SU-DHL-6 (cell line): ENCODE measurements at regions not wholly inside any gene's neighbourhood (a gene's known extent, or its start where the extent isn't known, plus 50 kb on each side); places are given as distances from the start of the nearest gene placed in this dataset.

ENCODE experiments used
- H2AFZ ChIP-seq: fragments of 200-600 bp; sonication (generic); 2 replicates; pipeline ENCODE4 v1.6.1; 2014; ENCODE audit warnings: low read depth, mild to moderate bottlenecking, moderate library complexity, mixed read lengths, antibody characterized with exemption, low read length; ENCODE audit not compliant: severe bottlenecking
- H3F3A ChIP-seq: fragments of 200-600 bp; shearing (Covaris generic); 2 replicates; pipeline ENCODE4 v1.6.0; 2016; ENCODE audit warnings: antibody characterized with exemption, mild to moderate bottlenecking; ENCODE audit not compliant: insufficient read depth
- H3K27ac ChIP-seq: fragments of 200-600 bp; sonication (generic); 2 replicates; pipeline ENCODE4 v1.5.1; 2016; ENCODE audit warnings: low read depth, mild to moderate bottlenecking, low read length, moderate library complexity, mixed read lengths
- H3K27me3 ChIP-seq: fragments of 200-600 bp; sonication (generic), shearing (Covaris generic); 2 replicates; pipeline ENCODE4 v1.6.0; 2014; ENCODE audit warnings: mild to moderate bottlenecking, low read length
- H3K36me3 ChIP-seq: fragments of 200-600 bp; sonication (generic); 2 replicates; pipeline ENCODE4 v1.6.1; 2014; ENCODE audit warnings: mild to moderate bottlenecking, low read length, mixed read lengths
- H3K4me2 ChIP-seq: fragments of 300-600, 200-600 bp; shearing (Covaris generic), sonication (generic); 2 replicates; pipeline ENCODE4 v1.6.0; 2014; ENCODE audit warnings: low read length, low read depth, mild to moderate bottlenecking; ENCODE audit not compliant: poor library complexity, severe bottlenecking
- H3K4me3 ChIP-seq: fragments of 200-600 bp; sonication (generic); 2 replicates; pipeline ENCODE4 v1.5.1; 2014; ENCODE audit warnings: antibody characterized with exemption, low read length, mild to moderate bottlenecking, mixed read lengths; ENCODE audit not compliant: insufficient read depth, poor library complexity, severe bottlenecking
- H3K79me2 ChIP-seq: fragments of 200-600 bp; sonication (generic); 2 replicates; pipeline ENCODE4 v1.6.1; 2014; ENCODE audit warnings: mild to moderate bottlenecking, low read length, moderate library complexity; ENCODE audit not compliant: insufficient read depth
- H3K9ac ChIP-seq: fragments of 200-600 bp; sonication (generic); 2 replicates; pipeline ENCODE4 v1.7.0; 2014; ENCODE audit warnings: mild to moderate bottlenecking, low read length
- H3K9me2 ChIP-seq: fragments of 200-600 bp; sonication (generic); replicated peaks from 2 replicates; pipeline ENCODE4 v1.6.1; 2014; ENCODE audit warnings: low read length; ENCODE audit not compliant: insufficient read depth
- H3K9me3 ChIP-seq: fragments of 200-600 bp; sonication (generic); 2 replicates; pipeline ENCODE4 v1.6.1; 2014; ENCODE audit warnings: low read length, mixed read lengths; ENCODE audit not compliant: insufficient read depth
- H4K20me1 ChIP-seq: fragments of 200-600 bp; sonication (generic); 2 replicates; pipeline ENCODE4 v1.6.1; 2014; ENCODE audit warnings: low read depth, mild to moderate bottlenecking, antibody characterized with exemption, low read length, moderate library complexity, mixed read lengths
- EZH2phosphoT487 ChIP-seq: fragments of 200-600 bp; sonication (generic), shearing (Covaris generic); conservative IDR thresholded peaks from 2 replicates; pipeline ENCODE4 v1.6.1; 2018; ENCODE audit warnings: mild to moderate bottlenecking, antibody characterized with exemption, low read length, moderate library complexity, mixed read lengths
- TF ChIP-seq, protein P1 (sequence below): fragments of 200-600 bp; sonication (generic); IDR thresholded peaks from one replicate; pipeline ENCODE4 v1.5.1; 2017; ENCODE audit warnings: antibody characterized with exemption, mild to moderate bottlenecking, low read length, moderate library complexity; ENCODE audit not compliant: insufficient read depth, poor library complexity, severe bottlenecking

DNA sequence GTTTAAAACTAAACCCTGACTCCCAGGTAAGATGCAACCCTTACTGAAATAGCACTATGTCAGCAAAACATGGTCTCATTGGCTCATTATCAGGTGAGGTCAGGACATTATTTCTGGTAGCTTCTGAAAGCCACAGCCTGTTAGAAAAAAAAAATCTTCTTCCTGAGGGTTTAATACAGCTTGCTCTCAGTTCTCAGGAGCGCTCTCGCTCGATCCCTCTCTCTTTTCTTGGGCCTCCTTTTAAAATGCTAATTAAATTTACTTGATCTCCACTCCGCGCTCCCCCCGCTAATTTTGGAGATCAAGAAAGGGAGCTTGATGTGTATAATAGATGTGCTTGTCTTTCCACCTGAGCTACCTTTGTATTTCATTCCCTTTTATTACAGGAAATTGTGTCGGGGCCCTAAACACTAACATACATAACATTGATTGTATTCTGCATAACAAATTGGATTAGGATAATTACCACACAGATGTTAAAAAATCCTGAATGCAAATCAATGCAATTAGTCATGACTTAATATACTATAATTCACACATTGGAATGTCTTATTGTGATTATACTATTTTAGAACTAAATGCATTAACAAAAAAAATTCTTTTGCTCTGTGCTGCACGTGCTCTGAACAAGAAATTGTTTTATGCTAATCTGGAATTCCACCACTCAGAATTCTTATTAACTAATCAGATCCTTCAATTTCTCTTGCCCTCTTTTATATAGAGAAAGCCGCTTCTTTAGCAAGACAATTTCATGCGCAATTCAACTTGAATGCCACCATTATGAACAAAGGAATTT, 101.6 kb upstream of the TEX13D start:
- Histone ChIP-seq H3K4me2 (no peak overlapping the region), H3K79me2 (no peaks in the 10 kb centered on the region), H2AFZ (no peak overlapping the region), H3F3A (no peaks in the 10 kb centered on the region), H3K9me3 (no peaks in the 10 kb centered on the region), H3K27me3 (no peaks in the 10 kb centered on the region), H4K20me1 (no peaks in the 10 kb centered on the region), H3K9me2 (no peaks in the 10 kb centered on the region), H3K9ac (no peak overlapping the region), H3K27ac (no peak overlapping the region), H3K4me3 (no peak overlapping the region), H3K36me3 (no peaks in the 10 kb centered on the region)
- TF ChIP-seq, protein P1, sequence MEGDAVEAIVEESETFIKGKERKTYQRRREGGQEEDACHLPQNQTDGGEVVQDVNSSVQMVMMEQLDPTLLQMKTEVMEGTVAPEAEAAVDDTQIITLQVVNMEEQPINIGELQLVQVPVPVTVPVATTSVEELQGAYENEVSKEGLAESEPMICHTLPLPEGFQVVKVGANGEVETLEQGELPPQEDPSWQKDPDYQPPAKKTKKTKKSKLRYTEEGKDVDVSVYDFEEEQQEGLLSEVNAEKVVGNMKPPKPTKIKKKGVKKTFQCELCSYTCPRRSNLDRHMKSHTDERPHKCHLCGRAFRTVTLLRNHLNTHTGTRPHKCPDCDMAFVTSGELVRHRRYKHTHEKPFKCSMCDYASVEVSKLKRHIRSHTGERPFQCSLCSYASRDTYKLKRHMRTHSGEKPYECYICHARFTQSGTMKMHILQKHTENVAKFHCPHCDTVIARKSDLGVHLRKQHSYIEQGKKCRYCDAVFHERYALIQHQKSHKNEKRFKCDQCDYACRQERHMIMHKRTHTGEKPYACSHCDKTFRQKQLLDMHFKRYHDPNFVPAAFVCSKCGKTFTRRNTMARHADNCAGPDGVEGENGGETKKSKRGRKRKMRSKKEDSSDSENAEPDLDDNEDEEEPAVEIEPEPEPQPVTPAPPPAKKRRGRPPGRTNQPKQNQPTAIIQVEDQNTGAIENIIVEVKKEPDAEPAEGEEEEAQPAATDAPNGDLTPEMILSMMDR = no peak

DNA sequence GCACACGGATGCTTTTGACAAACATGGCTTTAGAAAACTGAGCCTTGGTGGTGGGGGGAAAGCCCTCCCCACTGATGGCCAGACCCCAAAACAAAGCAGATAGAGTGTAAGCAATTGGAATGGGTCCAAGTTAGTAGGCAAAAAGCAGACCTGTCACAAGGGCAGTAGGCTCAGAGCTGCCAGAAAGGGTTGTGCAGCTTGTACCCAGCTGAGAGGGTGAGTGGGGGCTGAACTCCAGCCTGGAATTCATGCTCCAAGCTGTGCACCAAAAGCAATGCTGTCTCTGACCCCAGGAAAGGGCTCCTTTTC, 101.1 kb upstream of the TEX13D start:
- Histone ChIP-seq H3K4me2 (no peak overlapping the region), H3K27me3 (no peaks in the 10 kb centered on the region), H3K79me2 (no peaks in the 10 kb centered on the region), H3K27ac (no peak overlapping the region), H2AFZ (no peak overlapping the region), H3K9me2 (no peaks in the 10 kb centered on the region), H4K20me1 (no peaks in the 10 kb centered on the region), H3K36me3 (no peaks in the 10 kb centered on the region), H3F3A (no peaks in the 10 kb centered on the region), H3K9ac (no peak overlapping the region), H3K4me3 (no peak overlapping the region), H3K9me3 (no peaks in the 10 kb centered on the region)
- TF ChIP-seq, protein P1 = no peak
- TF ChIP-seq EZH2phosphoT487 = no peak

DNA sequence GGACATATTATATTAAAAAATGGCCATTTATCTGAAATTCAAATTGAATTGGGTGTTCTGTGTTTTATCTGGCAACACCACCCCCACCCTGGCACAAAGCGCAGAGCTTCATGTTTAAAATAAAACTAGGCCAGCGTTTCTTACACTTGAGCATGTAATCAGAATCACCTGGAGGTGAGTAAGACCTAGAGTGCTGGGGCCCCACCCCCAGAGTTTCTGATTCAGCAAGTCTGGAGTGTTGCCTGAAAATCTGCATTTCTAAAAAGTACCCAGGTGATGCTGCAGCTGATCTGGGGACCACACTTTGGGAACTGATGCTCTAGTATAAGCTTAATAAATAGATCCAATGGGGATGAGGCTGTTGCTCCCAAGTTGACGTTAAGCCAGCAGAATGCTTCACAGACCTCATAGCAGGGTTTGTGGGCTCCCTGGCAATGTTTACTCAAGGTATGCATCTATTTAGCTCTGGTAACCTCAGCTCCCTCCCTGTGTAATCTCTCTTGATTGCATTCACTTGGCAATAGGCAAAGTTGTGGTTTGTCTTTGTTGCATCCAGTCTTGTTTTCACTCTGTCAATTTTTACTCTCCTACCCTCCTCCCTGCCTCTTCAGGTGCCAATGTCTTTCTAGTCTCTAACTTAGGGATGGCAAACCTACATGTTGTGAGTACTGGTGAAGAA, 99.8 kb upstream of the TEX13D start:
- H3K9me2 ChIP-seq = no peaks in the 10 kb centered on the region
- H3K4me3 ChIP-seq = no peak overlapping the region
- no peaks in the 10 kb centered on the region for H3K79me2 ChIP-seq
- H3K9me3 ChIP-seq = no peaks in the 10 kb centered on the region
- H3K9ac ChIP-seq = no peak overlapping the region
- no peaks in the 10 kb centered on the region for H3K27me3 ChIP-seq
- H3F3A ChIP-seq = no peaks in the 10 kb centered on the region
- H3K4me2 ChIP-seq = no peak overlapping the region
- H2AFZ ChIP-seq = no peak overlapping the region
- no peak overlapping the region for H3K27ac ChIP-seq
- no peaks in the 10 kb centered on the region for H3K36me3 ChIP-seq
- H4K20me1 ChIP-seq = no peaks in the 10 kb centered on the region
- TF ChIP-seq, protein P1 = no peak
- TF ChIP-seq EZH2phosphoT487 = no peak
